MM.1S (cell line): ENCODE measurements at regions not wholly inside any gene's neighbourhood (a gene's known extent, or its start where the extent isn't known, plus 50 kb on each side); places are given as distances from the start of the nearest gene placed in this dataset.

Source experiments
- EZH2 ChIP-seq: fragments of 300-600 bp; sonication (generic); optimal IDR thresholded peaks from 2 replicates; pipeline ENCODE3; 2017; ENCODE audit warnings: low read depth, mild to moderate bottlenecking, antibody characterized with exemption, low read length, mixed read lengths
- TF ChIP-seq, protein P1 (sequence below): fragments of 300-600 bp; sonication (generic); IDR thresholded peaks from 2 replicates; pipeline ENCODE4 v1.5.1; 2016; ENCODE audit warnings: antibody characterized with exemption, low read length, mixed read lengths

DNA sequence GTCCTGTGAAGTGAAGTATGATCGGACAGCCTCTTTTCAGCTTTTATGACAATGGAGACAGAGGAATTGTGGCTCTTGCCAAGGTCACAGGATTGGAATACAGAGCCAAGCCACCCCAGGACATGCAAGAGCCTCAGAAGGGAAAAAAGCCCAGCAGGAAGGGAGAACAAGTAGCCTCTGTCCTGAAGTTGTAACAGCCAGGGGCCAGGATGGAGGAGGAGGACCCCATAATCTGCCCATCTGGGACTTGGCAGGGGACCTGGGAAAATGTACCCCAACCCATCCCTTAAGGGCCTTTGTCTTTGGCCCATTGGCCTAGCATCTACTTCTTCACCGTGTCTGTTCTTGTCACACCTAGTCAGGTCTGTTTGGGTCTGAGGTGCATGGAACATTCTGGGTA is 60.4 kb upstream of the POLG start:
- TF ChIP-seq EZH2, result no peak
- TF ChIP-seq, protein P1, sequence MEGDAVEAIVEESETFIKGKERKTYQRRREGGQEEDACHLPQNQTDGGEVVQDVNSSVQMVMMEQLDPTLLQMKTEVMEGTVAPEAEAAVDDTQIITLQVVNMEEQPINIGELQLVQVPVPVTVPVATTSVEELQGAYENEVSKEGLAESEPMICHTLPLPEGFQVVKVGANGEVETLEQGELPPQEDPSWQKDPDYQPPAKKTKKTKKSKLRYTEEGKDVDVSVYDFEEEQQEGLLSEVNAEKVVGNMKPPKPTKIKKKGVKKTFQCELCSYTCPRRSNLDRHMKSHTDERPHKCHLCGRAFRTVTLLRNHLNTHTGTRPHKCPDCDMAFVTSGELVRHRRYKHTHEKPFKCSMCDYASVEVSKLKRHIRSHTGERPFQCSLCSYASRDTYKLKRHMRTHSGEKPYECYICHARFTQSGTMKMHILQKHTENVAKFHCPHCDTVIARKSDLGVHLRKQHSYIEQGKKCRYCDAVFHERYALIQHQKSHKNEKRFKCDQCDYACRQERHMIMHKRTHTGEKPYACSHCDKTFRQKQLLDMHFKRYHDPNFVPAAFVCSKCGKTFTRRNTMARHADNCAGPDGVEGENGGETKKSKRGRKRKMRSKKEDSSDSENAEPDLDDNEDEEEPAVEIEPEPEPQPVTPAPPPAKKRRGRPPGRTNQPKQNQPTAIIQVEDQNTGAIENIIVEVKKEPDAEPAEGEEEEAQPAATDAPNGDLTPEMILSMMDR, result no peak
